HG03342 (cell line): ENCODE measurements at regions not wholly inside any gene's neighbourhood (a gene's known extent, or its start where the extent isn't known, plus 50 kb on each side); places are given as distances from the start of the nearest gene placed in this dataset.
"Not testable (repeated sequence)": the region's sequence is repeated elsewhere in the genome, so short reads cannot be mapped to it uniquely, and the experiment has no call there.

Experiments
- ATAC-seq: cut with Tn5 transposase; IDR thresholded peaks from one replicate; pipeline ENCODE4 v1.9.1; 2021; ENCODE audit warnings: mild to moderate bottlenecking, moderate library complexity; ENCODE audit not compliant: unreplicated experiment

GRCh38 chr22:49468487-49469198 is 359.0 kb downstream of the BRD1 start:
- no peak for ATAC-seq

GRCh38 chr22:49466878-49467595 is 360.6 kb downstream of the BRD1 start:
- no peak for ATAC-seq

GRCh38 chr22:49464037-49464436 is 363.6 kb downstream of the BRD1 start:
- ATAC-seq = no peak

- ATAC-seq = no peak
Observed at GRCh38 chr22:49462795-49463194, 364.9 kb downstream of the BRD1 start.

GRCh38 chr22:49462291-49462690 is 365.4 kb downstream of the BRD1 start:
- no peak for ATAC-seq

GRCh38 chr22:49461674-49462073 is 366.0 kb downstream of the BRD1 start:
- no peak for ATAC-seq

- no peak for ATAC-seq
Observed at GRCh38 chr22:49460592-49461281, 366.9 kb downstream of the BRD1 start.

GRCh38 chr22:49460091-49460490 is 367.6 kb downstream of the BRD1 start:
- no peak for ATAC-seq

- ATAC-seq = no peak
Observed at GRCh38 chr22:49458708-49459099, 369.0 kb downstream of the BRD1 start.

- ATAC-seq = no peak
Observed at GRCh38 chr22:49457946-49458707, 369.5 kb downstream of the BRD1 start.

GRCh38 chr22:49457146-49457545 is 370.5 kb downstream of the BRD1 start:
- ATAC-seq = no peak

- no peak for ATAC-seq
Observed at GRCh38 chr22:49455595-49455994, 372.1 kb downstream of the BRD1 start.

- ATAC-seq = no peak
Observed at GRCh38 chr22:49454726-49455125, 372.9 kb downstream of the BRD1 start.

- no peak for ATAC-seq
Observed at GRCh38 chr22:49453771-49454170, 373.9 kb downstream of the BRD1 start.

- ATAC-seq = not testable (repeated sequence)
Observed at GRCh38 chr22:49453019-49453418, 374.7 kb downstream of the BRD1 start.

GRCh38 chr22:49452362-49452946 is 375.2 kb downstream of the BRD1 start:
- ATAC-seq = no peak

GRCh38 chr22:49451070-49451840 is 376.4 kb downstream of the BRD1 start:
- ATAC-seq = no peak

- ATAC-seq = no peak
Observed at GRCh38 chr22:49450498-49450897, 377.2 kb downstream of the BRD1 start.

GRCh38 chr22:49449811-49450446 is 377.7 kb downstream of the BRD1 start:
- no peak for ATAC-seq

- no peak for ATAC-seq
Observed at GRCh38 chr22:49449377-49449776, 378.3 kb downstream of the BRD1 start.
